ENCODE measurements at regions not wholly inside any gene's neighbourhood (a gene's known extent, or its start where the extent isn't known, plus 50 kb on each side); places are given as distances from the start of the nearest gene placed in this dataset.

- TF ChIP-seq PATZ1 (CRISPR knock-in tag; IDR thresholded peaks at IDR 0.05; ENCODE audit: borderline replicate concordance) = no peak
- no peak for TF ChIP-seq ZC3H10 (CRISPR knock-in tag; IDR thresholded peaks at IDR 0.05)
- no peak for TF ChIP-seq CREB5 (CRISPR knock-in tag; IDR thresholded peaks at IDR 0.05; ENCODE audit: low read depth)
- TF ChIP-seq ZNF565 (CRISPR knock-in tag; conservative IDR thresholded peaks at IDR 0.05; ENCODE audit: low read depth) = no peak
- no peak for TF ChIP-seq ZFP30 (CRISPR knock-in tag; IDR thresholded peaks at IDR 0.05)
- TF ChIP-seq RARB (CRISPR knock-in tag; IDR thresholded peaks at IDR 0.05) = no peak
- TF ChIP-seq CSDC2 (CRISPR knock-in tag; IDR thresholded peaks at IDR 0.05) = no peak
- TF ChIP-seq ARNTL (CRISPR knock-in tag; IDR thresholded peaks at IDR 0.05; ENCODE audit: borderline replicate concordance, low read depth) = no peak
- TF ChIP-seq ZFP3 (CRISPR knock-in tag; IDR thresholded peaks at IDR 0.05) = no peak
- no peak for TF ChIP-seq SNAI2 (CRISPR knock-in tag; IDR thresholded peaks at IDR 0.05)
- no peak for TF ChIP-seq ESRRG (CRISPR knock-in tag; IDR thresholded peaks at IDR 0.05)
- TF ChIP-seq ISL1 (CRISPR knock-in tag; IDR thresholded peaks at IDR 0.05) = no peak
- TF ChIP-seq ZNF70 (CRISPR knock-in tag; IDR thresholded peaks at IDR 0.05) = no peak
These were observed 117.9 kb upstream of the ESRRG start for GRCh38 chr1:216841165-216841564.

Data from SK-N-SH treated with all-trans-retinoic acid at 6 μM for 48 hours (cell line).